NCI-H526 (cell line): ENCODE measurements at regions not wholly inside any gene's neighbourhood (a gene's known extent, or its start where the extent isn't known, plus 50 kb on each side); places are given as distances from the start of the nearest gene placed in this dataset.
"Not testable (repeated sequence)": the region's sequence is repeated elsewhere in the genome, so short reads cannot be mapped to it uniquely, and the experiment has no call there.

Source experiments
- DNase-seq, 2 experiments: peaks; one replicate each; lab custom pipeline; 2025; lab: John Stamatoyannopoulos, UW

DNA sequence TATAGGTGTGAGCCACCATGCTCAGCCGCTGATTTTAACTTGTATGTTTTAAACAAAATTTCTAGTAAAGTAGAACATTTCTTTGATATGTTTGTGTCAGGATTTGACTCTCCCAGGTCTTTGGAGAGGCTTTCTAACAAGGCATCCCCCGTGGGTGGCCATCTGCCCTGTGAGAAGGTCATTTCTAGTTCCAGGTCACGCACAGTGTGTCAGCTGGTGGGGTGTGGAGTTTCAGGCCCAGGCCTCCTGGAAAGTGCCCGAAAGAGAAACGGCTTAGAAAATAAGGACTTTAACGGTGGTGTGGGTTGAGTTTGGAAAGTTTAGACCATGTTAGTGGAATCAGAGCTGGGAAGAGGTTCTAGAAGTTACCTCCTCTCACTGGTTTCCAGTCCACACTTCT is 61.0 kb downstream of the SPDYE17 start:
- not testable (repeated sequence) for DNase-seq

DNA sequence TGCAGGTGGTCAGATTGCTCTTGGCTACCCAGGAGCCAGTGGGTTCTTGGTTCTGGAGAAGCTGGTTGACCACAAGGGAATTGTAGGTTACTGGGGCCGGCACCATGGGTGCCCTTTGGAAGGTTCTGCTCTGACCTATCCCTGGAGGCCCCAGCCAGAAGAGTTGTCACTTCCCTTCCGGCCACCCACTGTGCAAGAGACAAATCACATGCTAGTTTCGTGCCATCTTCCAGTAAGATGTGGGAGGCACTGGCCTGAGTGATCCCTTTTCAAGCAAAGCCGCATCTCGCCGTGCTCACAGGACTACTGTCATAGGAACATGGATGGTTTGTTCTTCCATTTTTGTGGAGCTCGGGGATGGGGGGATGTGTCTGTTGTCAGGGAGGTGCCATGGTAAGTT is 62.3 kb downstream of the SPDYE17 start:
- not testable (repeated sequence) for DNase-seq

DNA sequence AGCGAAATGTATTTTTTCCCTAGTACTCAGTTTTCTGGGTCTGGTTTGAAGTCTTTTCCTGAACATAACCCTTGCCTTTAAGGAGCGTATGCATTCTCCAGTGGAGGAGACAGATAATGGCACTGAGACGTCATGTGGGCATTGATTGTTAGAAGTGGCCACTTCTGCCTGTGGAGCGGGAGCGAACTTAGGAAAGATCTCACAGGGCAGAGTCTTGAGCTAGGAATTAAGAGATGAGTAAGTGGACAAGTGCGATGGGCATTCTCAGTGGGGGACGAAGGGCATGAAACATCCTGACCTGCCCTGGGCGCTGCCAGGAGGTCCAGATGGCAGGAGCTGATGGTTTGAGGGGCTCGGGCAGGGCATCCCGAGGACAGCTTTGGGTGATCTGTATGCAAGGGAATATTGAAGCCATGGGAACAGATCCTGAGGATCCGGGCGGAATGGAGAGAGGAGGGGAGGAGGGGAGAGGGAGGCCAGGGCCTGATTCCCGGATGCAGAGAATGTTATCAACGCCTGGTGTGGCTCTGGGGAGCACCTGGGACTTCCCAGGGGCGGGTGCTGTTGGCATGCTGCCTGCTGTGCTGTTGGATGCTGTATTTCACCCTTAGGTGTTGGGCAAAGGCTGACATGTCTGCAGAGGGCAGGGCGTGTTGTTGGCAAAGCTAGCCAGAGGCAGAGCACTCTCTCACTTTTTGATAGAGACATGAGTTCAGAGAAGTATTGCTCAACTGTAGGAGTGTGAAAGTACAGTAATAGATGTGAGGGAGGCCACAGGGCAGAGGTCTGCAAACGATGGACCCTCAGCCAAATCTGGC is 66.2 kb downstream of the SPDYE17 start:
- not testable (repeated sequence) for DNase-seq

DNA sequence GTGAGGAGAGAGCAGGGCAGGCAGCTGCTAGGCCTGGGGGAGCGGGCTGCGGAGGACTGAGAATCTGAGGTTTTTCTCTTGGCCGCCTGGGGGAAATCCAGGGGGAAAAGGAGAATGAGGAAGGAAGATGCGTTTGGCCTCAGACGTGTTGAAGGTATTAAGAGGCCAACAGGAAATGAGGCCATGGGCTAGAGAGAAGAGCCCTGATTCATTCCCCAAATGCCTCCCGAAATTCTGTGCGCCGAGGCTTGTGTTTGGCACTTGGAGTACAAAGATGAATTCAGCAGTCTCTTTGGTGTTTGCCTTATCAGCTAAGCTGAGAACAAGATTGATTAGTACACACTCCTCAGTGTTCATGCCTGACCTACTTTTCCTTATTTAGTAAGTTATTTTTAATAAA is 68.1 kb downstream of the SPDYE17 start:
- DNase-seq, result not testable (repeated sequence)

DNA sequence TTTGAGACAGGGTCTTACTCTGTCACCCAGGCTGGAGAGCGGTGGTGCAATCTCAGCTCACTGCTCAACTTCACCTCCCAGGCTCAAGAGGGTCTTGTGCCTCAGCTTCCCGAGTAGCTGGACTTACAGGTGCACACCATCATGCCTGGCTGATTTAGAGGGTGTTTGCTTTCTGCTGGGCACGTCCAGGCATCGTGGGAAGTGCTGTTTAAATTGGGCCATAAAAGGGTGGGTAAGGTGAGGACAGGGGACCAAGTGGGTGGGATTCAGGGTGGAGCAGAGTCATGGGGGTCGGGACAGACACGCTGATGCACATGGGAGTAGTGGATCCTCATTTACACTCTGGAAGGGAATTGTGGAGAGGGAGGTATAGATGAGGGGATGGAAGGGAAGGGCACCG is 69.1 kb downstream of the SPDYE17 start:
- DNase-seq, result not testable (repeated sequence)

DNA sequence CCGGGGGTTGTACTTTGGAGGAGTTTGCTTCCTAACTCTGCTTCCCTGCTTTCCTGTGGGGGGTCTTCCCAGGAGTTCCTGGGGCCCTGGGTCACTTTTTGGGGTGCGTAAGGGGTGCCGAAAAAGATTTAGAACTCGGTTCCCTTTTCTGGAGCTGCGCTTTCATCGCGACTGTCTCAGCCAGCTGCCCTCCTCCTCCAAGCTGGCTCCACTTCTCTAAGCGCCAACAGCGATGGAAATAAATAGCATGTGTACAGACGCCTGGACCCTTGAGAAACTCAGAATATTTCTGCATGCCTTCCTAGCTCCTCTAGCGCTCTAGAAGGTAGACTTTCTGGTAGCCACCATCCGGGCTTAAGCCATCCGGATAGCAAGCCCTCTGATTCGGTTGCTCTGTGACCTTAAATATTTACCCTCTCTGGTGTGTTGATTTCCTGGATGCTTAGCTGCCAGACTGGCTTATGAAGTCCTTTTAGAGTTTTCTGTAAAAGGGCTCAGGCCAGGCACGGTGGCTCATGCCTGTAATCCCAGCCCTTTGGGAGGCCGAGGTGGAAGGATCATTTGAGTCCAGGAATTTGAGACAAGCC is 71.7 kb downstream of the SPDYE17 start:
- DNase-seq, result not testable (repeated sequence)

DNA sequence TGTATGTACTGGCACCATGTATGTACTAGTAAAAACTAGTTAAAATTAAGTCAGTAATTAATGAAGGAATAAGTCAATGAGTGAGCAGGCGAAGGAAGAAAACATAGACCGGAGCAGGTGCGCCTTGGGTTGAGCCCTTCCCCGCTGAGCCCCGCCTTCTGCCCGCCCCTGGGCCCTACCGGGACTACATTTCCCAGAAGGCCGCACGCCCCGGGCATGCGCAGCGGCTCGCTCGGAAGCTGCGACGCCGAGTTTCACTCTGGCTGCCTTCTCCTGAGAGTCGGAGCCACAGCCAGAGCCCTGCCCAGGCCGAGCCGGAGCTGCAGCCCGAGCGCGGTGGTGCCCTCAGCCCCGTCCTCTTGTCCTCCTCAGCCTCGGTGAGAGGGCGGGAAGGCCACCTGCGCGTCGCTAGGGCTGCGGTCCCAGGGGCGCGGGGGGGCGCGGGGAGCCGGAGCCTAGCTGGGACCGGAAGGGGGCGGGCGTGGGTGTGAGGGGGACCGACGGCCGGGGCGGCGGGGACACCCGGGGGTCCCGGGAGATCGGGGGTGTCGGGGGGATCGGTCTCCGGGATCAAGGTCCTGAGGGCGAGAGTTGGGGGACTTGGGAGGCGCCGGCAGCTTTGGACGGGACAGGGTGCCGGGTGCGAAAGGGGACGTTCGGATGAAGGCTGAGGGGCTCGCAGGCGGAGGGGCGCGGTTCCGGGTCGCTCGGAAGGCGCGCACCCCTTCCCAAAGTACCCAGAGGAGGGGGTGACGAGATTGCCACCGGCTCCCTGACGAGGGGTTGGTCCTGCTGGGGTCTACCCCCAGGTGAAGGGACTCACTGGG is 72.4 kb downstream of the SPDYE17 start:
- not testable (repeated sequence) for DNase-seq

DNA sequence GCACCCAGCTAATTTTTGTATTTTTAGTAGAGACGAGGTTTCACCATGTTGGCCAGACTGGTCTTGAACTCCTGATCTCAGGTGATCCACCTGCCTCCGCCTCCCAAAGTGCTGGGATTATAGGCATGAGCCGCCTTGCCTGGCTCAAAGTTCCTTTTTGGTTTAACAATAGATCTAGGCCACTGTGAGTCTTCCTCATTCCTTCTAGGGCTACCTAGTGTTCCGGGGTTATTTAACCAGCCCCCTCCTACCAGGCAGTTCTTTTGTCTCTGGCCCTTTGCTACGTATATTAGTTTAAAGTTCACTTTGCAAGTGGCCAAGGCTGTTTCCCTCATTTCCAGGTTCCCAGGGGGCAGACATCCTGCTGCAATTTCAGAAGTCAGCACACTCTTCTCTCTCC is 75.6 kb downstream of the SPDYE17 start:
- not testable (repeated sequence) for DNase-seq

DNA sequence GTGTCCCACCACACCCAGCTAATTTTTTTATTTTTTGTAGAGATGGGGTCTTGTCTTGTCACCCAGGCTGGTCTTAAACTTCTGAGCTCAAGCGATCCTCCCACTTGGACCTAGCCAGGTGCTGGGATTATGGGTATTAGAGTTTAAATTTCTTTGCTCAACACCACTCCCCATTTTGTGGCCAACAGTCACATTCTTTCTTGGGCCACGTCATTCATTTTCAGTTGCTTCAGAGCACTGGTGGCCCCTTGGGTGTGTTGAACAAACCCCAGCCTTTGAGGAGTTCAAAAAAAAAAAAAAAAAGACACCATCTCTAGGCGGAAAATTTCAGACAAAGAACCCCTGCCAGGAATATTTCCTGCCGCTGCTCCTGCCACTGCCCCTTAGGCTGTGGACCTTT is 77.0 kb downstream of the SPDYE17 start:
- not testable (repeated sequence) for DNase-seq

DNA sequence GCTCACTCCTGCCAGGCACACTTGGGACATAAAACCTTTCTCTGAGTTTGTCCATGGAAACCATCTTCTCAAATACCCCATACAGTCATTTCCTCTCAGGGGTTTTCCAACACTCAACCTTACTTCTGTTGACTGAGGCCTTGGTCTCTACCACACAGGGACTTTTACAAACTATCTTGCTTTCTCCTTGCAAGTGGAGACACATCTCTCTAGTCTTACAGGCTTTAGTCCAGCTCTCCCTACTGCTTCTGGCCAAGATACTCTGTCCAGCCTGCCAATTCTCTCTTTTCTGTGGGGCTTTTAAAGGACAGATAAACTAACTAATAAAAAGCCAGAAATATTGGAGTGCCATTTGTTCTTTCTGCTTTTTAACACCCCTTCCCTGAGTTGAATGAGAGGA is 87.6 kb downstream of the SPDYE17 start:
- DNase-seq, result not testable (repeated sequence)

DNA sequence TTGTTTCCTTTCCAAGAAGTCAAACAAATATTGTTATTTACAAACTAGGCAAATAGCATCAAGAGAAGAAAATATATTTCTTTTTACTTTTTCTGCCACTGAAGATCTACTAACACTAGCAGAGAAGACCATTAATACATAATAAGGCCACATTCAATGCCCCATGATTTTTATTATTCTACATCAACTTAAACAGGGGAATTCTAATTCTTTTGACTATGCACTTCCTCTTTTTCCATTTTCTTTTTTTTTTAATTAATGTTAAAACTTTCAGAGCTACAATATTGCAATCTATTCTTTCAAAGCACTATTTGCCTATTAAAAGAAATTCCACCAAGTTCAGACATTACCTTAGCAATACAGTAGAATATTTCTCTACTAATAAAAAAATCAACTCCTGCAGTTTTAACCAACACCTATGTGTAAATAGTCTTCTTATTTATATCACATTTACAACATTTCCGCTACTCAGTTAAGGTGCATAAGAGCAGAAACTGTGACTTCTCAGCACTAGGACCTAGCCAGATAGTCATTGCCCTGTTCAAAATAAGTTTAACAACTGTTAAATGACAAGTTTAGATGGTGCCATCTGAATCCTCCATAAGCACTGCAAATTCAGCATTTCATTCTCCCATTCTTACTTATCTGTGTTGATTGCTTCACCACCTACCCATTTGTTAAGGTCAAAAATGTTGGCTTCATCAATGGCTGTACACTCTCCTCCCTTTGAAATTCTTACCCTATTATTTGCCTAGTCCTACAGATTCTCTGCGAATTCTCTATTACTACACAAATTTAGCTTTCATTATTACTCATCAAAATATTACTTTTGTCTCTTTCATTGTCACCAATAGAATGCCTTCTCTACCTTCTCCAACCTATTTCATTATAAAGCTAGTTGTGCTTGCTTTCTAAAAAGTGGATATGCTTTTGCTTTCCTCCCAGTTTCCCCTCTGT is 90.1 kb downstream of the SPDYE17 start:
- not testable (repeated sequence) for DNase-seq

DNA sequence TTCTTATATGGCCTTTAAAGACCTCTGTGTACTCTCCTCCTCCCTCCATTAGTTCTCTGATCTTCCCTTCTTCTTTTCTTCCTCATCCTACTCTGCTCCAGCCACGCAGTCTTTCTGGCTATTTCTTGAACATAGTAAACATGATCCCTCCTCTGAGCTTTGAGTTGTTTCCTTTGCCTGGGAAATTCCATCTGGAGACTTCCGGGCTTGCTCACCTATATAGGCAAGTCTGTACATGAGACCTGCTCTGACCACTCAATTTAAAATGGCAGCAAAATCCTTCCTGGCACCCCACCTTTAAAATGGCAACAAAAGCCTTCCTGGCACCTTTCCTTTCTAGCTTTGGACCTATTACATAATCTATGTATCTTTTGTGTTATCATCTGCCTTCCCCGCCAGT is 94.4 kb downstream of the SPDYE17 start:
- not testable (repeated sequence) for DNase-seq

DNA sequence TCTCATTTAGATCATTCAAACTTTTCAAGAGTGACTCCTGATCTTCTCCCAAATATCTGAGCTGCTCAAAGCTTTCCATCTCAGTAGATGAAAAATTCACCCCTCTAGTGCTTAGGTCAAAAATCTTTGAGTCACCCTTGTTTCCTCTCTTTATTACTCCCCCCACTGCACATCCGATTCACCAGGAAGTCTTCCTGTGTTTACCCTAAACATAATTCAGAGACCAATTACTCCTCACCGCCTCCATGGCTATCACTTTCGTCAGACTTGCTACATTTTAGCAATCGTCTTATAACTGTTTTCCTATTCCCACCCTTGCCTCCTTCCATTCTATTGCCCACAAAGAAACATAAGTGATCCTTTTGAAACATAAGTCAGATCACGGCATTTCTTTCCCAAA is 94.8 kb downstream of the SPDYE17 start:
- DNase-seq, result not testable (repeated sequence)

DNA sequence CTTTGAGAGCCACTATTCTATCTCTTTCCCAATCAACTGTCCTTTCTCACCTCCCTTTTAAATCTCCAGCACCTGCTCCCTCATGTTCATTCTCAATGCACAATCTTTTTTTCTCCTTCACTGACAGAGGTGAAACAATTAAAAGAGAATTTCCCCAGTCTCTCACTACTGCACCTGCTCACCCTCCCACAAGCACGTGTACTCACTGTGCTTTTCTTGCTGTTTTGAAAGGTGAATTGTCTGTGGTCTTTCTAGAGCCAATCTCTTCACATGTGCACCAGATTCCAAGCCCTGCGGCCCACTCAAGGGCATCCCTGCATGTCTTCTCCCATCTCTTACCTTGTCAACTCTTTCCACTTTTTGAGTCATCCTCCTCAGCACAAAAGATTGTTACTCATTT is 95.8 kb downstream of the SPDYE17 start:
- DNase-seq, result not testable (repeated sequence)

DNA sequence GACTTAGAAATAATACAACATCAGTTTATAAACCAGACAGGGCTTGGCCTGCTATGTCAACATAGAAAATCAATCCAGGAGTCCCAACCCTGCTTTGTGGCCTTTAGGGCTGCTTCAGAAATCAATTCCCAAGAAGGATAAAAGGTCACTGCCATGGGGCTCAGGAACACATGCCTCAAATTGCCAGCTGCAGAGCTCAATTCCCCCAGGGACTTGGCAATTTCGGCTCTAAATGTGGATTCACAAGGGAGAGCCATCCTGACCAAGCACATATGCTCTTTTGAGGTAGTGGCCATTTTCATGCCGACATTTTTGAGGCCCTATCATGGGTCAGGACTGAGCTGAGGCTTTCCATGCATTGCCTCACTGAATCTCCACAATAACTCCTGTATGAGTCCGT is 97.5 kb downstream of the SPDYE17 start:
- DNase-seq, result not testable (repeated sequence)

DNA sequence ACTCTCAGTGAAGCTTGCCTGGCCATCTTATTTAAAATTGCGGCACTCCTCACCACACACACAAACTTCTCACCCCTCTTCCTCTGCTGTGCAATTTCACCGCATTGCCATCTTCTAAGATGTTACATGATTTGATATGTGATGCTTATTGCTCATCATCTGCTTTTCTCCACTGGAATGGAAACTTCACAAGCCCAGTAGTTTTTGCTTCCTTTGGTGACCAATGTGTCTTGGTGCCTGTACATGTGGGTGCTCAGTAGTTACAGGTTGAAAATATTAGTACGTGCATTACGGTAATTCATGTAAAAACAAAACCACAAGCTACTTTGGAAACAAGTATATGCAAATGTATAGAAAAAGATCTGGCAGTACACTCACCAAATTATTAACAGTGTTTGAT is 99.2 kb downstream of the SPDYE17 start:
- peak; percentile 3 to 38 for DNase-seq

DNA sequence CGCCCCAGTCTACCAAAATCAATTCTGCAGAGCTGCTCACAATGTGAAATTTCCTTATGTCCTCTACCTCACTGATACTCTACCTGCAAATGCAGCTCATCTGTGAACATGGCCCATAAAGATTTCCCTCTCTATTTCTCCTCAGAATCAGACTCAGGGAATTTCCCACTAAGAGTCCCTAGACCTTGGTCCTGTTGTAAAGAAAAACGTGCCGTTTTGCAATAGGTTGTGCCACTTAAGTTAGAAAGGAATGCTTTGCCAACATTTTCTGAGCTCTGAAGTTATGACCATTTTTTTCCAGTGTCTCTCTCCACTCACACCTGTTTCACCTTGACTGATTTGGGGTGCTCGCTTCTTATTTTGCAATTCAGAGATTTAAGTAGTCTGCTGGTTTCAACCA is 100.7 kb downstream of the SPDYE17 start:
- not testable (repeated sequence) for DNase-seq

DNA sequence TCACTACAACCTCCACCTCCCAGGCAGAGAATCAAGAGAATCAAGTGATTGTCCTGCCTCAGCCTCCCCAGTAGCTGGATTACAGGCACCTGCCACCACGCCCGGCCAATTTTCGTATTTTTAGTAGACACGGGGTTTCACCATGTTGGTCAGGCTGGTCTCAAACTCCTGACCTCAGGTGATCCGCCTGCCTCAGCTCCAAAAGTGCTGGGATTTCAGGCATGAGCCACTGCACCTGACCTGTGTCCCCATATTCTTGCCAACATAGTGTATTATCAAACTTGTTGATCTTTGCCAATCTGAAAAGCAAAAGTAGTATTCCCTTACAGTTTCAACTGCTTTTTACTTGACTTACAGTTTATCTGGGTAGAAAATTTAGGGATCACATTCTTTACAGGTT is 101.7 kb downstream of the SPDYE17 start:
- DNase-seq, result not testable (repeated sequence)

DNA sequence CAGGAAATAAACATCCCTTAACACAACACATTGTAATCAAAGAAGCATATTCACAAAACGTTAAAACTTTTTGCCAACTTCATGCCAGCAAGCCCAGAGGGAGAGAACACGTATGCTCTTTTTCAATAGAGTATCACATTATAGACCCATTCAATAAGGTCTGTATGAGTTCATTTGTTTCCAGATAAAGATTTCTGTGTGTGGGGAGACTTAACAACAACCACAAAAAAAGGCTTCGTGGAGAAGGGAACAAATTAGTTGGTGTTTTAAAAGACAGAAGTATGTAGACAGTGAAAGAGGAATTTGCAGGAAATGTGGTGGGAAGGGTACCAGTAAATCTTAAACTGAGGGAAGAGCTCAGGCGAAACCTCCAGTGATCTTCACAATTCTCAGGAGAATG is 103.4 kb downstream of the SPDYE17 start:
- not testable (repeated sequence) for DNase-seq

DNA sequence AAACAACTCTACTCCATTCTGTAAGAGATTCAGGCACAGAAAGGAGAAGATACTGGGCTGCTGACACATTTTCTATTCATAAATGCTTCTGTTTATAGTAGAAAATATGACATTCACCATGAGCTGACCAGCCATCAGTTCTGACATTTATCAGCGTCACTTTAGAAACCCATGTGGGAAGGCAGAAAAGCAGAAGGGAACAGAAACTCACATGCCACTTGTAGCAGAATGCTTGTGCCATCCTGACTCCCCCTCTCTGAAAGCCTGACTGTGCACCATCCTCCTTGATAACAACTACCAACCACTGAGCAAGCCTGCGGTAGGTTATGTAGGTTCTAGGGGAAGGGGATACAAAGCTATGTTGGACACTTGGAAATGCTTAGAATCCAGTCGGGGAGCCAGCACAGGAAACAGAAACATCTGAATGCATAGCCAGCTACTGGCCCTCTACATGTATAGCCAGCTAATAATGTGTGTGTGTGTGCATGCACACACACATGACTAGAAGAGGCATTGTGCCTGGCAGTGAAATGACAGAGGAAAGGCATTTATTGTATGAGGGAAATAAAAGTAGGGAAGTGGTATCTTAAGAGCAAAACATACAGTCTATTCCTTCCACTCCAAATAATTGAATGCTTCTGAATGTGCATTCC is 104.3 kb downstream of the SPDYE17 start:
- not testable (repeated sequence) for DNase-seq

DNA sequence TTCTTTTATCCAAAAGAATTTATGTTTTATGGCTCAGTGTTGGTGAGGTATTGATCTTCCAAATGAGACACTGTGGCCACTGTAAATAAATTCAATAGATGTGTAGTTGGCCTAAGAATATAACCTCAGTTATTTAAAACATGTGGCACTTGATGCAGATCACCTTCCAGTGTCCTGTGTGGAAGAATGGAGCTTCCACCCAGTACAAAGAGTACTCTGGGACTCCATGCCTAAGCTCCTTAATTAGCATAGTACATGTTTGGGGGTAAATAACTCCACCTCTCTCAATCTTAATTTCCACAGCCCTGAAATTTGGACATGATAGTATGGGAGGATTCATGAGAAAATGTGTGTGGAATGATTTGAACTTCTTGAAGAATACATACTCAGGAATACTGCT is 105.7 kb downstream of the SPDYE17 start:
- DNase-seq, result not testable (repeated sequence)
